SKM-1 treated with dmso at 0.1 percent for 144 hours (cell line): ENCODE measurements at regions not wholly inside any gene's neighbourhood (a gene's known extent, or its start where the extent isn't known, plus 50 kb on each side); places are given as distances from the start of the nearest gene placed in this dataset.

Experiments
- DNase-seq: peaks from one replicate; lab custom pipeline; 2025; ENCODE audit not compliant: unreplicated experiment; lab: John Stamatoyannopoulos, UW

GRCh38 chr2:15858466-15858865 lies 81.9 kb upstream of the MYCN start:
- DNase-seq, result no peak

- no peak for DNase-seq
These were observed 80.2 kb upstream of the MYCN start for GRCh38 chr2:15860051-15860663.

- no peak for DNase-seq
These were observed 79.6 kb upstream of the MYCN start for GRCh38 chr2:15860760-15861159.

DNA sequence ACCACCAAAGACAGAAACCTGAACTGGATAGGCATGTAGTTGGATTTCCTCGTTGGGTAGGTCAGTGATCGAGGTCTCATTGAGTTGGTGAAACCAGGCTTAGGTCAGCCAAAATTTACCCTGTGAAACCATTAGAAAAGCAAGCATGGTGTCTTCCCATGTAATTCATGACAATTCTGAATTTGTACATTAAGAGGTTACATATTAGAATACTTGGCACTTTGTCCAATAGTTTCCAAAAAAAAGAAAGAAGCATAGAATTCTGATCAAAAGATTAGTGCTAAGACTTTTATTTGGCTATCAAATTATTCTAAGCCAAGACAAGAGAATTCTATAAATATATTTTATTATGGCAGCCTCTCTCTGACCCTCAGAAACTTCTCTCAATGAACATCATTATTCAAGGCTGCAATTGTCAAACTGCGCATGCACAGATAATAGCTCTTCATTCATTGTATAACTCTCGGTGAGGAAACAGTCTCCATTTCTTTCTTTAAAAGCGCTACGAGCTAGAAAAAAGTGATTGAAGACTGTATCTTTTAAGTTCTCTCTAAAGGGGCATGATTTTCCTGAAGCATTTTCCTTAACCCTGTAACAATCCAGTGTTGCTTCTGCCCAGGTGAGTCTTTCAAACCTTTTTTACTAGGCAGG lies 79.1 kb upstream of the MYCN start:
- DNase-seq, result no peak

GRCh38 chr2:15861898-15862297 lies 78.5 kb upstream of the MYCN start:
- DNase-seq, result no peak

DNA sequence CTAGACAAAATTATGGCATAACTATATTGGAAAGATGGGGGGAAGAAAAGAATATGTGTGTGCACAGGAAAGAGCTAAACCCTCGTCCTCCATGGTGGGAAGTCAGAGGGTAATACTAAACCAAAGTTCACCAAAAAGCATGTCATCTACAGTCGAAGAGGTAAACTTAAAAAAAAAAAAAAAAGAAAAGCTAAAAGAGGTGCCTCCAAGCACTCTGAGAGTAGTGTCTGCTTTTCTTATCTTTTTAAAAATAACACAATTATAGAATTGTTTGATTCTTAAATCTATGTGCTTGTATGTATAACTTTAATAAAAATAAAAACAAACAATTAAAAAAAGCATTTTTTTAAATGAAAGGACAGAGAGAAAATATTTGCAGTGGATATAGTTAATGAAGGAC lies 77.3 kb upstream of the MYCN start:
- DNase-seq, result no peak

DNA sequence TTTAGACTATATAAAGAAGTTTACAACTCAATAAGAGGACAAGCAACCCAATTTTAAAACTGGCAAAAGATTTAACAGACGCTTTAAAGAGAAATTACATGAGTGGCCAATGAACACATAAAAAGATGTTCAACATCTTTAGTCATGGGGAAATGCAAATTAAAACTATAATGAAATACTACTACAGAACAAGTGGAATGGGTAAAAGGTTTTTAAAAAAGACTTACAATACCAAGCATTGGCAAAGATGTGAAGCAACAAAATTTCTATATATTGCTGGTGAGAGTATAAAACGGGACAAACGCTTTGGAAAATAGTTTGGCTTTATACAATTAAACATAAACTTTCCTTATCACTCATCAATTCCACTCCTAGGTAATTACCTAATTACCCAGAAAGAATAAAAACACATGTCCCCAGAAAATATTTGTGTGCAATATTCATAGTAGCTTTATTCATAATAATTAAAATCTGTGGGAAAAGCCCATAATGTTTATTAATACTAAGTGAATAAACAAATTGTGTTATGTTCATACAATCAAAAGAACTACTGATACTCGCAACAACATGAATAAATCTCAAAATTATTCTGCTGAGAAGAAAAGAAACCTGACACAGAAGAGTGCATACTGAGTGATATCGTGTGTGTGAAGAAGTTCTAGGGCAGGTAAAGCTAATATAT lies 76.7 kb upstream of the MYCN start:
- no peak for DNase-seq

DNA sequence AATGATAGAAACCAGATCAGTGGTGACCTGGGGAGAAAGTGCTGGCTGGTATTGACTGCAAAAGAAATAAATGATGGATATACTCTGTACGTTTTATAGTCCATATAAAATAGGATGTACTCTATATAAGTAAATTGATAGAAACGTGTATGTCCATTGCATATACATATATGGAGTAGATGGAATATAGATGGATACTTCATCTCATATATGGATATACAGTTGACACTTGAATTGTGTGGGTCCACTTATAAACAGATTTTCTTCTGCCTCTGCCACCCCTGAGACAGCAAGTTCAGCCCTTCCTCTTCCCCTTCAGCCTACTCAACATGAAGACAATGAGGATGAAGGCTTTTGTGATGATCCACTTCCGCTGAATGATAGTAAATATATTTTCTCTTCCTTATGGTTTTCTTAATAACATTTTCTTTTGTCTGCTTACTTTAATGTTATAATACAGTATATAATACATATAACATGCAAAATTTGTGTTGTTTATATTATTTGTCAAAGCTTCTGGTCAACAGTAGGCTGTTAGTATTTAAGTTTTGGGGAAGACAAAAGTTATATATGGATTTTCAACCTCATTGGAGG lies 76.1 kb upstream of the MYCN start:
- DNase-seq, result no peak

GRCh38 chr2:15865923-15866322 lies 74.4 kb upstream of the MYCN start:
- no peak for DNase-seq

DNA sequence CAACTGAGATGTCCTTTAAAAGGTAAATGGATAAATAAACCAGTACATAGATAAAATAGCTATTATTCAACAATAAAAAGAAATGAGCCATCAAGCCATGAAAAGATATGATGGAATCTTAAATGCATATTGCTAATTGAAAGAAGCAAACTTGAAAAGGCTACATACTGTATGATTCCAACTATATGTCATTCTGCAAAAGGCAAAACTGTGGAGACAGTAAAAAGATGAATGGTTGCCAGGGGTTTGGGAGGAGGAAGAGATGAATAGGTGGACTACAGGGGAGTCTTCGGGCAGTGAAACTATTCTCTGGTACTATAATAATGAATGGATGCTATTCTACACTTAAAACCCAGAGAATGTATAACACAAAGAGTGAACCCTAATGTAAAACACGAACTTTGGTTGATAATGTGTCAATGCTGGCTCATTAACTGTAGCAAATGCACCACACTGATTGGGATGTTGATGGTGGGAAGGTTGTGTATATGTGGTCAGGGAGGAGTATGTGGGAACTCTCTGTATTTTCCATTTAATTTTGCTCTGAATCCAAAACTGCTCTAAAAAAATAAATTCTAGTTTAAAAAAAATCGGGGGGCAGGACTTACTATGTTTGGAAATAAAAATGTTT lies 73.7 kb upstream of the MYCN start:
- no peak for DNase-seq

GRCh38 chr2:15867194-15868171 lies 72.9 kb upstream of the MYCN start:
- DNase-seq, result no peak

- DNase-seq, result no peak
These were observed 72.2 kb upstream of the MYCN start for GRCh38 chr2:15868186-15868585.

DNA sequence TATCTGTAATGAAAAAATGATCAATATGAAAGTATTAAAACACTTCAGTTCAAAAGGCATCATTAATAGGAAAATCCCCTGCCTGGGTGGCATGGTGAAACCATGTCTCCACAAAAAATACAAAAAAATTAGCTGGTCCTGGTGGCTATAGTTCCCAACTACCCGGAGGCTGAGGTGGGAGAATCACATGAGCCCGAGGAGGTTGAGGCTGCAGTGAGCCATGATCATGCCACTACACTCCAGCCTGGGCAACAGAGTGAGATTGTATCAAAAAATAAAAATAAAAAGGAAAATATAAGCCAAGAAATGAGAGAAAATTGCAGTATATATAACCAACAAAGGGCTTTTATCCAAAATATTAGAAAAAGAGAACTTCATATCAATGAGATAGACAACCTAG lies 71.6 kb upstream of the MYCN start:
- DNase-seq, result no peak

- no peak for DNase-seq
These were observed 71.0 kb upstream of the MYCN start for GRCh38 chr2:15869396-15869795.

- DNase-seq, result no peak
These were observed 70.5 kb upstream of the MYCN start for GRCh38 chr2:15869871-15870270.

DNA sequence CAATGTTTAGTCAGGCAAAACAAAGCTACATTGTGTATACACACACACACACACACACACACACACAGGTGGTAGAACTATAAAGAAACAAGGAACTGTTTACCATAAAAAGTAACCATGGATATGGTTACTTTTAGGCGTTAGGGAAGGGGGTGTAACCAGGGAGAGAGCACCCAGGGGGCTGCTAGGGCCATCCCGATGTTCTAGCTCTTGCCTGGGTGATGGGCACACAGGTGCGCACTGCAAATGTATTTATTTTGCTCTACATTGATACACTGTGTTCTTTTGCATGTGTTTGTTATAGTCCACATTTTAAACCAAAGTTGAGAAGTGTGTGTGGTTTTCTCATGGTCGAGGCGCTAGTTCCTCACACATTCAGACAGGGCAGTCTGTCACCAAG lies 69.8 kb upstream of the MYCN start:
- DNase-seq, result no peak

- DNase-seq, result no peak
These were observed 69.0 kb upstream of the MYCN start for GRCh38 chr2:15871239-15871783.

DNA sequence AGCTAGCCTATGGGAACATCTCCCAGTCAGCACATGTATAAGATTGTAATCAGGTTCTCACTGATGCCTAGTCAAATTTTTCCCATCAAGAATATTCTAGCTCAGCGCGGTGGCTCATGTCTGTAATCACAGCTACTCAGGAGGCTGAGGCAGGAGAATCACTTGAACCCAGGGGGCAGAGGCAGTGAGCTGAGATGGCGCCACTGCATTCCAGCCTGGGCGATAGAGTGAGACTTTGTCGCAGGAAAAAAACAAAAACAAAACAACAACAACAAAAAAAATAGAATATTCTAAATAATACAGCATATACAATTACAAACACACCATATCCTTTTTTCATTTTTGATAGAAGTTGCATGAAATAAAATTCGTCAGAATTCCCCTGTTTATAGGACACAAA lies 67.5 kb upstream of the MYCN start:
- no peak for DNase-seq

- no peak for DNase-seq
These were observed 66.0 kb upstream of the MYCN start for GRCh38 chr2:15874321-15874720.
